ENCODE measurements at regions not wholly inside any gene's neighbourhood (a gene's known extent, or its start where the extent isn't known, plus 50 kb on each side); places are given as distances from the start of the nearest gene placed in this dataset.

DNA sequence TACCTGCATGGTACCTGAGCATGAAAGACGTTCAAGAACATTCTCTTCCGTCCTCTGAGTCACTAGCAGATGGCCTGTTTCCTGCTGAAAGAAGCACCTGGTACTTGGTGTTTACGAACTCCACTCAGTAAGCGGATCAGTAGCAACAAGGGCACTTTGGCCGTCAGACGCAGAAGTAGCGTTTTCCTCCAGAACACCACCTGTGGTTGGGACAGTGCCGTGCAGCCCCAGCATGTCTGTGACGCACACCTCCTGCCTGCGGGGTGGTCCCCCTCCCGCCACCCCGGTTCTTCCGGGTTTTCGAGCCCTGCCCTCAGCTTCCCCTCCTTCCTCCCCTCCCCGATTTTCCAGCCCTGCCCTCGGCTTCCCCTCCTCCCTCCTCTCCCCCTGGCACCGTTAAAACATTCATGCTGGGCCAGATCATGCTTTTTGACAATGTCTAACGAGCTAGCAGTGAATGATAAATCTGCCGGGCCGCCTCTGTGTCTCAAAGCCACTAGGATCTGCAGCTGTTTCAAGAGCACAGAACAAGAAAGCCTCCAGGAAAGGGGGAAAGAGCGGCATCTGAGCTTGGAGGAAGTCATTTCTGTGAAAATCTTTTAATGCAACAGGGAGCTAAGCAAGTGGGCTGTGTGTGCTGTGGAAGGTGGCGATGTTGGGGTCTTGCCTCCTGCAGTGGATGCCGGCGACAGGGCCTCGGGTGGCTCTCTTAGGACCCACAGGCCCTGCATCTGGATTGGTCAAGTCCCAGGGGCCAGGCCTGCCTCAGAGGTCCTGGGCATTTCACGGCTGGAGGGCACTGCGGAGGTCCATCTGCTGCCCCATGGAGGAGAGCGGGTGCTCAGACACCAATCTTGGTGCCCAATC is 207.9 kb downstream of the ERMARD start:
- DNase-seq = peak; percentile 68

DNA sequence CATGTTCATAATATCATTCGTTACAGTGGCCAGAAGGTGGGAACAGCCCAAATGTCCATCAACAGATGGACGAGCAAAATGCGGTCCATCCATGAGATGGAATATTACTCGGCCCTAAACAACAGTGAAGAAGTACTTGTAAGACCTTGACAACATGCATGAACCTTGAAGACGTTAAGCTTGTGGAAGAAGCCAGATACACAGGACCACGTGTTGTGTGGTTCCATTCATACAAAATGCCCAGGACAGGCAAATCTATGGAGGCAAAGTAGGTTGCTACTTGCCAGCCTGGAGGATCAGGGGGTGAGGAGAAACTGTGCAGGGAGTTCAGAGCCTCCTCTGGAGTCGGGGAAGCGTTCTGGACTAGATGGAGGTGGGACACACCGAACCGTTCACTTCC is 207.1 kb downstream of the ERMARD start:
- DNase-seq = no peak

DNA sequence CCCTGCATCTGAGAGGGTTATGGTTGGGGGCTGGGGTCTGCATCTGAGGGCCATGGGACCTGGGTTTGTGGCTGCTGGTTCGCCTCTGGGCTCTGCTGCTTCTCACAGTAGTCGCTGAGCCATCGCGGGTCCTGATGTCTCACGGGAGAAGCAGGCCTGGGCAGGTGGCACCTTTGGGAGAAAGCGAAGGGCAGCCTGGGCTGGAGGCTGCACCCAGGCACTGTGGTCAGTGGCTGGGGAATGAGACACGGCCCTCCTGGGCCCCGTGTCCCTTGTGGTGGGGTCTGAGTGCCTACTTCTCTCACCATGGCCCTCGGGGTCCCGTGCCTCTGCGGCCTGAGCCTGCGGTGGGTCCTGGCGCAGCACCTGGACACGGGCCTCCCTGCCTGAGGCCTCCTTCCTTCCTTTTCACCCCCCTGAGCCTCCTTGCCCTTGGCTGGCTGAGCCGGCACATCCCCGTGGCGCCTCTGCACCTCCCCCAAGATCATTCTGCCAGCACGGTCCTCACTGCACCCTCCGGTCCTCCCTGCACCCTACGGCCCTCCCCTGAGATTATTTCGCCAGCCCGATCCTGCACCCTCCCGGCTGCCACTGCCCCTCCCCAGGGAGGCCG is 206.0 kb downstream of the ERMARD start:
- DNase-seq = peak; percentile 50

DNA sequence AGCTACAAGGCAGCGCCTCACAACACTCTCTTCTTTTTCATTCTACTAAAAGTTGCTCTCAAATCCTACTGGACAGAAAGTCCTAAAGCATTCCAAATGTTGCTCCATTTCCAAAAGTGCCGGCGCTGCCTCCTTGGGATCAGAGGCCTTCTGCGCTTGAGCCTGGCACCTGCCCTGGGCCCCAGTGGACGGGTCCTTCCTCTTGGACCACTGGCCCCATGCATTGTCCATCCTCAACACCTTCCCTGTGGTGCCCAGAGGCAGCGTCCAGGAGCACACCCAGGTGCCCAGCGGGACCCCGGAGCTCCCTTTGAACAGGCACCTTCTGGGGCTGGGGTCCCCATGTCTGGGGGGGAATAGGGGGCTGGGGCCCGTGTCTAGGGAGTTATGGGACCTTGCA is 205.2 kb downstream of the ERMARD start:
- DNase-seq = peak; percentile 50

DNA sequence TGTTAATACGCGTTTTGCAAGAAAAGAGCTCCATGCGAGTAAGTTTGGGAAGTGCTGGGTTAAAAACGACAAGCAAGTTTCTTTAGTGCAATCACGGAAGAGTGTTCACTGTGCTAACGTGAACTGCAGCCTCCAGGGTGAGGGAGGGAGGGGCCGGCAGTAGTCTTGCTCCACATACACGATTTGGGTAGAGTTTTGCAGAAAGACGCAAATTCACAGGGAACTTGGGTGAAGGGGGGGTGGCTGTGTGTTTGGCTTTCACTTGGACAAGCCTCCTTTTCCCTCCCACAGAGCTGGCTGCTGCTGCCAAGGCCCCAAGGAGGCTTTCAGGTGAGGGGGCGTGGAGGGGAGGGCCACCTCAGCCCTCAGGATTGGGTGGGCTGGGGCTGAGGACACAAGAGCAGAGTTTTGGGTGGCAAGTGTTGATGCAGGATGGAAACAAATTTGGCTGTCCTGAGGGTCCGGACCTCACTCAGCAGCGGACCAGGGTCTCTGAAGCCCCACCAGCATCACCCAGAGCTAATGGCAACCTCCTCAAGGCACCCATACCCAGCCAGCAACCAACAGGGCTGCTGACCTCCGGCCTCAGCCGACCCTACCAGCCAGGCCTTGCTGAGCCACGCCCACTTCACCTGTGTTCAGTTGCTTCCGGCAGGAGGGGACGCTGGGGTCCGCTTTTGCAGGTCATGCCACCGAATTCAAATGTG is 204.5 kb downstream of the ERMARD start:
- DNase-seq = no peak

DNA sequence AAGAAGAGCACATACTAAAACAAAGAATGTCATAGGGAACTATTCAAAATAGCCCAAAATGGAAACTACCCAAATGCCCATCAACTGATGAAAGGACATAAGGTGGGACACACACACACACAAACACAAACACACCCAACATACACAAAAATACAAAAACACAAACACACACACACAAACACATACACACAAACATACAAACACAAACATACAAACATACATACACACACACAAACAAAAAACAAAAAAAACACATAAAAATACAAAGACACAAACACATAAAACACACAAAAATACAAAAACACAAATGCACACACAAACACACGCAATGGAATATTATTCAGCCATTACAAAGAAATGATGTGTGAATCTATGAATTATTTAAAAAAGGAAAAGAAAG is 203.6 kb downstream of the ERMARD start:
- DNase-seq = no peak

DNA sequence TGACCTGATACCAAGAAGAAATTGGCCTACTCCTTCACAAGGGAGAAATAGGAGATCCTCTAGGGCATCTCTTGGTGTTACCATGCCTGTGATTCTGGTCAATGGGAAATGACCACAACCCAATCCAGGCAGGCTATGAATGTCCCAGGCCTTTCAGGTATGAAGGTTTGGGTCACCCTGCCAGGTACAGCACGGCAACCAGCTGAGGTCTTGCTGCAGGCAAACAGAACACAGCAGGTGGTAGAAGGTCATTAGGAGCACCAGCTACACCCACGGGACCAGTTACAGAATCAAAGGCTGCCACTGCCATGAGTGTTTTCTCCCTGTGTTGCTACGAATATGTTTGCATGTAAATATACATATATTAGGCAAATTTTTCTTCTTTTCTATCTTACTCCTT is 202.3 kb downstream of the ERMARD start:
- DNase-seq = no peak

DNA sequence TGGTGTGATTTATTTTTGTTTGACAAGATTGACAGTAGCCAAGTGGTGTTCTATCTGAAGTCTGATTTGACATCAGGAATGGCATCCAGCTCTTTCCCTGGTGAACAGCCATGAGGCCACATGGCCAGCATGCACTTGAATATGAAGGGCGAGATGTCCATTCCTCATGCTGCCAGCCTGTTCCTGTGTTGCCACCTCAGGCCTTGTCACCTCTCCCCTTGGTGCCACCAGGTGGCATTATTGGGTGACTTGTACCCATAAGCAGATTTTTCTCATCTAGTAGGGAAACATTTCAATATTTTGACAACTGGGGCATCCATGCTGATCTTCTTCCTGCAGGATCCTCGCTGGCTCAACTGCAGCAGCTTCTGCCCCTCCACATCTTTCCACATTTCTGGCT is 199.1 kb downstream of the ERMARD start:
- DNase-seq = peak; percentile 65

DNA sequence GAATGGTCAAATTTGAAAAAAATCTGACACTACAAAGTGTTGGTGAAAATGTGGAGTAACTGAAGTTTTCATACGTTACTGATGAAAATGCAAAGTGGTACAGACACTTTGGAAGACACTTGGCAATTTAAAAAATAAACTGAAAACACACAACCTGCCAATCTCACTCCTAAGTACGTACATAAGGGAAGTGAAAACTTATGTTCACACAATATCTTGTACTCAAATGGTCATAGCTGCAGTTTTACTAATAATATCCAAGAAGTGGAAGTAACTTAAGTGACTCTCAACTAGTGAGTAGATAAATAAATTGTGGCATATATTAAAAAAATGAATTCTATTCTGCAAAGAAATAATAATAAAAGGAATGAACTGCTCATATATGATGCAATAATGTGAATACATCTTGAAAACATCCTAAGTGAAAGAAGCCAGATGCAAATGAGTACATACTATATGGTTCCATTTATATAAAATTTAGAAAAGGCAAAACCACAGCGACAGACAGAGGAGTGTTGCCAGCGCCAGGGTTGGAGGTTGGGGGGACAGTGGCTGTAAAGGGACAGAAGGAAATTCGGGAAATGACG is 198.2 kb downstream of the ERMARD start:
- no peak for DNase-seq

DNA sequence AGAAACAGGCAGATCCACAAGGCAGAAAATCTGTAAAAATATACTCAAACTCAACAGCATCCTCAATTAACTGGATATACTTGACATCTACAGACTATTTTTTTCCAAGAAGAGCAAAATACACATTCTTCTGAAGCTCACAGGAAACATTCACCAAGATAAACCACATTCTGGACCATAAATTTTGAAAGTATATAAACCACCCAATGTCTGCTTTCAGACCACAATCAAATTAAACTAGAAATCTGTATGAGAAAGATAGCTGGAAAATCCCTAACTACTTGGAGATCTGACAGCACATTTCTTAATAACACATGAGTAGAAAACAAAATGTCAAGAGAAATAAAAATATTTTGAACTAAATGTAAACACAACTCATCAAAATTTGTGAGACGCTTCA is 195.5 kb downstream of the ERMARD start:
- no peak for DNase-seq

DNA sequence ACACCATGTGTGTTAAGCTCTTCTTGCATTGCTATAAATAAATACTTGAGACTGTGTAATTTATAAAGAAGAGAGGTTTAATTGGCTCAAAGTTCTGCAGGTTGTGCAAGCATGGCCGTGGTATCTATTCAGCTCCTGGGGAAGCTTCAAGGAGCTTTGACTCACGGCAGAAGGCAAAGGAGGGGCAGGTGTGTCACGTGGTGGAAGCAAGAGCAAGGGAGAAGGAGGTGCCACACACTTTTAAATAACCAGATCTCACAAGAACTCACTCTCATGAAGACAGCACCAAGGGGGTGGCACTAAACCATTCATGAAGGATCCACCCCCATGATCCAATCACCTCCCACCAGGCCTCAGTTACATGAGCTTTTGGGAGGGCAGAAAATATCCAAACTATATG is 193.7 kb downstream of the ERMARD start:
- no peak for DNase-seq

DNA sequence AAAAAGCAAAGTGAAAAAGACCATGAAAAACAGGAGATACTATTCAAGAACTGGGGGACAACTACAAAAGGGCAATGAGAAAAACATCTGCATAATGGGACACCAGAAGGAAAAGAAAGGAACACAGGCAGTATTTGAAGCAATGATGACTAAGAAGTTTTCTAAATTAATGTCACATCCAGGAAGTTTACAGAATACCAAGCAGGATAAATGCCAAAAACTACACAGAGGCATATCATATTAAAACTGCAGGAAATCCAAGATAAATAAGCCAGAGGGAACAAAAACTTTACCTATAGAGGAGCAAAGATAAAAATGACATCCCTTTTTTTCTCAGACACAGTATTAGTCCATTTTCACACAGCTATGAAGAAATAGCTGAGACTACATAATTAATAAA is 193.0 kb downstream of the ERMARD start:
- DNase-seq = no peak

DNA sequence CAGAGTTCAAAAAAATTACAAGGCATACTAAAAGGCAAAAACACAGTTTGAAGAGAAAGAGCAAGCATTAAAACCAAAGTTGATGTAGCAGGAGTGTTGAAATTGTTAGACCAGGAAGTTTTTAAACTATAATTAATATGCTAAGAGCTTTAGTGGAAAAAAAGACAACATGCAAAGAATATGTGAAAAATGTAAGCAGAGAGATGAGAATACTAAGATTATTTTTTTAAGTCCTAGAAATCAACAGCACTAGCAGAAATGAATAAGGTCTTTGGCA is 192.6 kb downstream of the ERMARD start:
- no peak for DNase-seq

DNA sequence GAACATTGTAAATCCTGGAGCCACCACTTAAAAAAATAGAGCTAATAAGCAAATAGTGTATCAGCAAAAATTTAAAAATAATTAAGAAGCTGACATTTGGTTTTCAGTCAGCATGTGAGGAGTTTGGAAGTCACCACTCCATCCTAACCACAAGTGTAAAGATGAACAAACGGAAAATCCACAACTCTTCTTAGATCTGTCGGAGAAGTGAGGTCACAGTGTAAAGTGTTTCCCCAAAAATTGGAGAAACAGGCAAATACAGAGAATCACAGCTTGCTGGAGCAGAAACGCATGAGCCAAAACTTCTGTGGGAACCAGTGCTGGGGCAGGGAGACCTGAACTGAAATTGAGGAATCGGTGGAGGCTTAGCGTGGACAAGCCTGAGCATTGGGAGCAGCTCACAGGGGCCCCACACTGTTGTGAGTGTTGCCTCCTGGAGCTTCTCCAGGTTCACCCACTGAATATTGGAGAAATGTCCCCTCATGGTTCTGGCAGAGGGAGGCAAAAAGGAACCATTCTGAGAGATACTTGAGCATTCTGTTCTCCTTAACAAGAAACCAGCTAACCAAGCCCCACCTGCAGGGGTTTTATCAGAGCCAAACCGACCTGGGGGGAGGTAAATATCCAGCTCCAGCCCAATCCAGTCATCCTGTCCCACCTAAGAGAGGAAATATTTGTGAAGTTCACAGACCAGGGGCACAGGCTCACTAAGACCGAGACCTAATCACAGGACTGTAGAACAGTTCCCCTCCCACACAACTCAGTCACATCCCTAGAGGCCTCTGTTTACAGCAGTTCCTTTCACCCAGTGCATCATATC is 192.0 kb downstream of the ERMARD start:
- no peak for DNase-seq

DNA sequence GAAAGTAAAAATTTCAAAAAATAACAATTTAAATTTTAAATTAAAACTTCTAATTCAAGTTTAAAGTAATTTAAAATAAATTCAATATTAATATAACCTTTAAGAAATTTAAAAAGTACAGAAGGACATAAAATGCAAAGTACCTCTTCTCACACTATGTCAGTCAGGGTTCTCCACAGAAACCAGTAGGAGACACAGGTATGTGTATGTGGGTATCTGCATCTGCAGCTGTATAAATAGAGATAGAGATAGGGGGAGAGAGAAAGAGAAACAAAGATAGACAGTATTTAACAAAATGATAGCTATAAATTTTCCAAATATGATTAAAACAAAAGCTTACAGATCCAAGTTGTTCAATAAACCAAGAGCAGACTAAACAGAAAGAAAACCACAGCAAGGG is 190.8 kb downstream of the ERMARD start:
- DNase-seq = no peak

DNA sequence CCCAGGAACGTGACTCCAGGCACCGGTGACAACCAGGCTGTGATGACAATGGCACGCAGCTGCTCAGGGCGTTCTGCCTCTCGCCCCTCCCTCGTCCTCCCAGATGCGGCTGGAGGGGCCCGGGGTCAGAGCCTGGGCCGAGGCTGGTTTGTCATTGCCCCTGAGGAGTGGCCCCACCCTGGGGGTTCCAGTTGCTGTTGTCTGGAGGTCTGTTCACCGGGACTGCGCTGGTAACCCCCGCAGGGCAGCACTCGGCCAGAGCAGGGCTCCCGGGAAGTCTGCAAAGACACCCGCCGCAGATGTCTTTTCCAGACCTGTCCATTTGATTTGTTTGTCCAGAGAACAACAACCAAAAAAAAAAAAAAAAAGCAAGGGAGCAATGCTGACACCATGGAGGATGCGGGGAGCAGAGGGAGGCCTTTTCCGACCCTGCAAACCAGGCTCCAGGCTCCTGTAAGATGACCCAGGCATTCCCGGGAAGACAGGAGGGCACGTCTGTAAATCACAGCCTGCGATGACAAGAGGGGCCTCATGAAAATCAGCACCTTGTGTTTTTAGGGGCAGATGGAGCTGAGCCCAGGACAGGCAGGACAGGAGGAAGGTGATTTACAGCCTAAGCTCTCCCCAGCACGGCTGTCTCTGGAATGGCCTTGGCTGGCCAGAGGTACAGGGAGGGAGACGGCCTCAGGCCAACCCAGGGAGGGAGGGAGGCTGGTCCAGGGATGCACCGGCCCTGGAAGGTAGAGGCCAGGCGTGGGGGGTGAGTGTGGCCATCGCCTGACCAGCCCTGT is 189.3 kb downstream of the ERMARD start:
- DNase-seq = no peak

DNA sequence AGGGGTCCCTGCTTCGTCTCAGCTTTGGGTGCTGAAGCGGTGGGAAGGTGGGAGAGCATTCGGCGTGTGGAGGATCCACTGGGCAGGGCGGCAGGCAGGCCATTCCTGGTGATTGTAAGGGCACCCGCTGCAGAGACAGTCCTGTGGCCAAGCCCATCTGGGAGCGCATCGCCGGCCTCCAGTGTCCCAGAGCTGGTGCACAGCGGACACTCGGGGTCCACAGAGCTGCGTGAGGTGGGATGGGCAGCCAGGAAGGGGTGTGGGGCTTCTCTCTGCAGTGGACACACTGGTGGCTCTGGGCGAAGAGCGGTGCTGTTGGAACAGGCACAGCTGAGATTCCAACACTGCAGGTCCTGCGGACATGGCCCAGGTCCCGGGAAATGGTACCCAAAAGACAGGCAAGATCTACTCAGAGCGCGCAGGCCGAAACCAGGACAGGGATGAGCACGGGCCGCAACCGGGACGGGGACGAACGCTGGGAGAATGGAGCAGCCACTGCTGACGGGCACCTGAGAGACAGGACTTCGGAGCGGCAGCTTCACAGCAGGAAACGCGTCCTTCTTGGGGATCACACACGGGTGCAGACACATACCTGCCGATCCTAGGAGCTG is 188.2 kb downstream of the ERMARD start:
- no peak for DNase-seq

DNA sequence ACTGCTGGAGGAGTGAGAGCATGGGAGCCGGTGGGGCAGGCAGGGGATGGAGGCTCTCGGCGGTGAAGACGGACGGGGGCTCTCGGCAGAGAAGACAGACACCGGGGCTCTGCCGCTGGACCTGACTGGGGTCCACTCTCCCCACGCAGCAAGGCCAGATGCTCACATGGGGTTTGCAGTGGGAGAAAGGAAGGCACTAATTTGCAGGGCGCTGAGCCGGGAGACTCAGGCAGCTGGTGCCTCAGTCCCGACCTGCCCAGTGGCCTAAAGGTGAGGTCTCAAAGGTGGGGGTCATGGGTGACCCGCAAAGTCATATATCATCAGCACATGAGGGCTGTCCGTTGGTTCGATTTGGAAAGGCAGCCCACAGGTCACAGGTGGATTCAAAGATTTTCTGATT is 187.3 kb downstream of the ERMARD start:
- DNase-seq = no peak

DNA sequence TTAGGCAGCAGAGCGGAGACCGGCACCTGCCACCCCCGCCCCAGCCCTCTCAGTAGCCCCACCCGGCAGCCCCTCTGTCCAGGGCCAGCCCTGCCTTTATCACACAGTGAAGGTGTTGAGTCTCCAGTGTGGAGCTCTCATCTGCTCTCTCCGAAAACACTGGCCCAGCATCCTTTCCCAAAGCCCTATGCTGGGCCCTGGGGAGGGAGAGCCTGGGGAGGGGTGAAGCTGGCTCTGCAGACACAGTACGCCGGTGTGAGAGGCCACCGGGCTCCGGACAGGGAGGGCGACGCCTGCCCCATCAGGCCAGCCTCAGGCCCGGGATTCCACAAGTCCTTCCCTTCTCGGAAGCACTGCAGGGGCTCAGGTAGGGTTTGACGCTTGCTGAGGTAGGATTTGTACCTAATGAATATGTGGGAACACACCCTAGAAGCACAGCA is 186.9 kb downstream of the ERMARD start:
- DNase-seq = no peak

DNA sequence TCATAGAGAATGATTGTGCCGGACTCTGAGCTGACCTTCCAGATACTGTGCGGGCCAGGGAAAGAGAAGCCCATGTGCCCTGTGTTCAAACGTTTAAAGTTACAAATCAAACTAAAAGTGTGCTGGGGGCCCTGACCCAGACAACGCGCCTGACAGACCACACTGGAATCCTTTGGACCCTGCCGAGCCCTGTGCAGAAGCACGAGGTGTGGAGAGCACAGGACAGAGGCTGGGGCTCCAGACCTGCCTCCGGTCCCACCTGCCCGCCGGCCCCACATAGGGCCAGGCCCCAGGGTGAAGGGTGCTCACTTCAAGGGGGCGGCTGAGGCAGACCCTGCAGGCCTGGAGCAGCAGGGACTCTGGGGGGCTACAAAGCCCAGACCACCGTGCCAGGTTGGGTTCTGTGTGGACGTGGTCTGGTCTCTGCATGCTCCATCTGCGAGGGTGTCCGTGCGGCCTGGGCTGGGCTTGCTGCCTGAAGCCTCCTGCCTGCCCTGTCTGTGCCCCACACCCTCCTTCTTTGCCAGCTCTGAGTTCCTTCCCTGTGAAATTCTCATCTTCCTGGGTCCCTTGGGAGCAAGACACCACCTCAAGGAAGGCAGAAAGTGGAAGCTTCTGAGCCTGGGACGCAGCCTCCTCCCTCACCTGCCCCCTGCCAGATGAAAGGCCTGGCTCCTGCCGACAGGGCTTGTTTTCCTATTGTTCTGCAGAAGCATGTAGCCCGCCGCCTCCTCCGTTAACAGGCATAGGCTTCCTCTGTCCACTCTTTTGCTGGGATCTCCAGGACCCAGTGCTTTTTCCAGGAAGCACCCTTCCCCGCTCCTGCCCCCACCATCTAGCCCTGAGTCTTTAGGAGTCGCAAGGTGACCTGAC is 186.2 kb downstream of the ERMARD start:
- DNase-seq = no peak

All from activated effector memory CD4-positive, alpha-beta T cell treated with anti-CD3 and anti-CD28 coated beads, Interleukin-2, amount 50 U/mL, for 16 hours (primary cell).